IMR-90 (cell line): ENCODE measurements at regions not wholly inside any gene's neighbourhood (a gene's known extent, or its start where the extent isn't known, plus 50 kb on each side); places are given as distances from the start of the nearest gene placed in this dataset.
A peak's percentile ranks its signal among the peaks of the same experiment; 100 is the strongest.

Source experiments
- ATAC-seq: fragments of 200-7000 bp; cut with Tn5 transposase; 2 replicates; pipeline ENCODE4 v1.9.1; 2020; ENCODE audit warnings: low read depth, mild to moderate bottlenecking, moderate library complexity
- BruUV-seq: library from RNA; stranded (reverse); fragments of 400-500 nt; replicated peaks from 2 replicates; lab custom pipeline; 2021; lab: Mats Ljungman, UMichigan
- CTCF ChIA-PET: fragments of 300-600 bp; formaldehyde crosslinking; extraction: SDS; loops from one replicate; lab custom pipeline; 2021; ENCODE audit warnings: antibody characterized with exemption; lab: Yijun Ruan, JAX
- POLR2A ChIA-PET: fragments of 300-600 bp; sonication (Branson Sonifier 250); formaldehyde crosslinking; loops from one replicate; lab custom pipeline; 2022; ENCODE audit warnings: antibody characterized with exemption; ENCODE audit not compliant: unreplicated experiment; lab: Charles Lee
- DNase-seq: peaks from one replicate; pipeline ENCODE4 v3.0.0; 2013
- H2AFZ ChIP-seq: replicated peaks from 2 replicates; pipeline ENCODE3; 2013; ENCODE audit warnings: low read length, mild to moderate bottlenecking; ENCODE audit not compliant: poor library complexity
- H2AK5ac ChIP-seq: 2 replicates; pipeline ENCODE4 v1.6.1; 2013; ENCODE audit warnings: low read depth, low read length, inconsistent platforms
- H2AK9ac ChIP-seq: replicated peaks from 2 replicates; pipeline ENCODE3; 2013; ENCODE audit warnings: mild to moderate bottlenecking, low read depth, low read length, moderate library complexity; ENCODE audit not compliant: poor library complexity
- H2BK120ac ChIP-seq: 2 replicates; pipeline ENCODE4 v1.6.1; 2013; ENCODE audit warnings: low read depth, low read length, inconsistent platforms
- H2BK15ac ChIP-seq: 3 replicates; pipeline ENCODE4 v1.6.1; 2013; ENCODE audit warnings: low read depth, low read length, inconsistent platforms
- H2BK20ac ChIP-seq: 2 replicates; pipeline ENCODE4 v1.6.1; 2013; ENCODE audit warnings: low read depth, mild to moderate bottlenecking, inconsistent platforms, low read length, moderate library complexity
- H2BK5ac ChIP-seq: 2 replicates; pipeline ENCODE4 v1.6.1; 2013; ENCODE audit warnings: mild to moderate bottlenecking, low read depth, low read length, inconsistent platforms; ENCODE audit not compliant: poor library complexity, severe bottlenecking
- H3K14ac ChIP-seq: replicated peaks from 2 replicates; pipeline ENCODE4 v1.6.1; 2013; ENCODE audit warnings: low read depth, low read length, inconsistent platforms
- H3K18ac ChIP-seq: 2 replicates; pipeline ENCODE4 v1.6.1; 2013; ENCODE audit warnings: low read depth, low read length, control low read depth
- H3K23ac ChIP-seq: 2 replicates; pipeline ENCODE4 v1.6.1; 2013; ENCODE audit warnings: low read depth, low read length, inconsistent platforms
- H3K27ac ChIP-seq: 2 replicates; pipeline ENCODE4 v1.5.1; 2013; ENCODE audit warnings: mild to moderate bottlenecking, control low read depth, low read length; ENCODE audit not compliant: insufficient read depth
- H3K27me3 ChIP-seq: 2 replicates; pipeline ENCODE4 v1.6.1; 2013; ENCODE audit warnings: low read length; ENCODE audit not compliant: control insufficient read depth, insufficient read depth
- H3K36me3 ChIP-seq: 2 replicates; pipeline ENCODE4 v1.6.1; 2013; ENCODE audit warnings: low read length, mixed read lengths; ENCODE audit not compliant: control insufficient read depth, insufficient read depth
- H3K4ac ChIP-seq: 2 replicates; pipeline ENCODE4 v1.6.1; 2013; ENCODE audit warnings: low read depth, low read length, inconsistent platforms
- H3K4me1 ChIP-seq: 2 replicates; pipeline ENCODE4 v1.6.1; 2013; ENCODE audit warnings: low read length, mixed read lengths; ENCODE audit not compliant: control insufficient read depth, insufficient read depth
- H3K4me2 ChIP-seq: 2 replicates; pipeline ENCODE4 v1.6.1; 2013; ENCODE audit warnings: low read depth, mild to moderate bottlenecking, control low read depth, low read length, moderate library complexity
- H3K4me3 ChIP-seq: 2 replicates; pipeline ENCODE4 v1.5.1; 2013; ENCODE audit warnings: low read depth, mild to moderate bottlenecking, control low read depth, low read length, moderate library complexity; ENCODE audit not compliant: insufficient read depth
- H3K56ac ChIP-seq: 2 replicates; pipeline ENCODE4 v1.6.1; 2013; ENCODE audit warnings: low read length, inconsistent platforms; ENCODE audit not compliant: insufficient read depth; ENCODE audit errors: extremely low read depth
- H3K79me1 ChIP-seq, 2 experiments: 2 replicates each; pipeline ENCODE4 v1.6.1; 2013; ENCODE audit warnings: low read length in 2 of 2, inconsistent platforms in 1 of 2, low read depth in 1 of 2
- H3K9ac ChIP-seq: 2 replicates; pipeline ENCODE4 v1.6.1; 2013; ENCODE audit warnings: low read depth, low read length, control low read depth
- H3K9me1 ChIP-seq: 2 replicates; pipeline ENCODE4 v1.6.1; 2013; ENCODE audit warnings: low read length, inconsistent platforms; ENCODE audit not compliant: insufficient read depth
- H3K9me3 ChIP-seq: 2 replicates; pipeline ENCODE4 v1.6.1; 2013; ENCODE audit warnings: low read length; ENCODE audit not compliant: control insufficient read depth, insufficient read depth
- H4K20me1 ChIP-seq: 2 replicates; pipeline ENCODE4 v1.6.1; 2013; ENCODE audit warnings: low read length, inconsistent platforms; ENCODE audit not compliant: insufficient read depth
- H4K5ac ChIP-seq: 2 replicates; pipeline ENCODE4 v1.6.1; 2013; ENCODE audit warnings: mild to moderate bottlenecking, low read depth, low read length, control low read depth
- H4K8ac ChIP-seq, 2 experiments: 2 replicates each; pipeline ENCODE4 v1.6.1; 2013; ENCODE audit warnings: low read depth in 2 of 2, low read length in 2 of 2, control low read depth in 1 of 2, inconsistent platforms in 1 of 2
- H4K91ac ChIP-seq: 2 replicates; pipeline ENCODE4 v1.6.1; 2013; ENCODE audit warnings: low read depth, low read length, inconsistent platforms; ENCODE audit not compliant: insufficient read depth
- BHLHE40 ChIP-seq: fragments of 150-350 bp; IDR thresholded peaks from 2 replicates; pipeline ENCODE4 v1.6.1; 2016; ENCODE audit warnings: mild to moderate bottlenecking, low read depth, low read length
- CHD1 ChIP-seq: IDR thresholded peaks from 2 replicates; pipeline ENCODE4 v1.6.1; 2012; ENCODE audit warnings: low read depth, low read length, improper control_type of control experiment
- FOS ChIP-seq: fragments of 150-350 bp; IDR thresholded peaks from 2 replicates; pipeline ENCODE4 v1.6.1; 2016; ENCODE audit warnings: low read depth, low read length
- MAFK ChIP-seq: IDR thresholded peaks from 2 replicates; pipeline ENCODE4 v1.6.1; 2012; ENCODE audit warnings: low read depth, low read length, improper control_type of control experiment
- MAZ ChIP-seq: IDR thresholded peaks from 2 replicates; pipeline ENCODE4 v1.6.1; 2012; ENCODE audit warnings: low read depth, mild to moderate bottlenecking, low read length, improper control_type of control experiment, moderate library complexity, borderline replicate concordance
- MXI1 ChIP-seq: IDR thresholded peaks from 2 replicates; pipeline ENCODE4 v1.6.1; 2012; ENCODE audit warnings: low read depth, mild to moderate bottlenecking, low read length, moderate library complexity, borderline replicate concordance
- NFE2L2 ChIP-seq: fragments of 150-350 bp; IDR thresholded peaks from 2 replicates; pipeline ENCODE4 v1.6.1; 2016; ENCODE audit warnings: low read depth, mild to moderate bottlenecking, low read length
- POLR2A ChIP-seq: IDR thresholded peaks from 2 replicates; pipeline ENCODE4 v1.6.1; 2012; ENCODE audit warnings: mild to moderate bottlenecking, low read depth, low read length
- RAD21 ChIP-seq: IDR thresholded peaks from 2 replicates; pipeline ENCODE4 v1.6.1; 2012; ENCODE audit warnings: low read length, improper control_type of control experiment
- RCOR1 ChIP-seq: IDR thresholded peaks from 2 replicates; pipeline ENCODE4 v1.6.1; 2012; ENCODE audit warnings: mild to moderate bottlenecking, low read length, improper control_type of control experiment; ENCODE audit not compliant: insufficient replicate concordance
- RFX5 ChIP-seq: IDR thresholded peaks from 2 replicates; pipeline ENCODE4 v1.8.0; 2012; ENCODE audit warnings: low read depth, mild to moderate bottlenecking, low read length, moderate library complexity
- SMC3 ChIP-seq: fragments of 150-350 bp; IDR thresholded peaks from 2 replicates; pipeline ENCODE4 v1.6.1; 2016; ENCODE audit warnings: low read depth, mild to moderate bottlenecking, antibody characterized with exemption, low read length, moderate library complexity
- USF2 ChIP-seq: fragments of 150-350 bp; IDR thresholded peaks from 2 replicates; pipeline ENCODE4 v1.6.1; 2017; ENCODE audit warnings: mild to moderate bottlenecking, antibody characterized with exemption, low read length, low read depth
- WGBS, 2 experiments: methylation state at CpG; one replicate each; pipeline versions ENCODE4 v1.1.5 to v1.1.7; 2013; ENCODE audit warnings: missing lambda C conversion rate in 2 of 2; ENCODE audit not compliant: insufficient read length in 1 of 2; ENCODE audit errors: extremely low coverage in 2 of 2; 5-methylcytosine and 5-hydroxymethylcytosine counted together
- dilution Hi-C: fragments of 300-500 bp; cut with HindIII; formaldehyde crosslinking; loops from one replicate; pipeline ENCODE4 v1.14.3; 2018; ENCODE audit warnings: low sequenced_read_pairs; ENCODE audit not compliant: unreplicated experiment
- in situ Hi-C: fragments of 300-500 bp; cut with MboI; formaldehyde crosslinking; loops from 3 replicates; pipeline ENCODE4 v1.14.3; 2019; ENCODE audit warnings: low sequenced_read_pairs, inconsistent platforms, mixed read lengths
- intact Hi-C: fragments of 100-400 bp; cut with micrococcal nuclease; formaldehyde crosslinking; loops from 2 replicates; pipeline ENCODE4 v1.10.0; 2022

GRCh38 chr11:69890476-69890875 is 71.3 kb upstream of the FGF3 start:
- POLR2A ChIA-PET: no interaction called here
- dilution Hi-C loops: no loop called here
- Histone ChIP-seq H3K56ac (no peak overlapping the region), H2BK15ac (no peak overlapping the region; the same call in 2 of the 3 replicates), H2AFZ (no peak overlapping the region), H3K9ac (no peak overlapping the region), H3K23ac (no peak overlapping the region), H3K9me3 (no peaks in the 10 kb centered on the region), H2AK9ac (no peak overlapping the region), H3K14ac (no peak overlapping the region), H3K27me3 (peaks cover 11% of the 10 kb centered on the region; the same call in 1 of the 2 replicates), H3K4ac (no peak overlapping the region), H2BK120ac (peak overlapping the region; percentile 16; the same call in 1 of the 2 replicates), H3K27ac (no peak overlapping the region), H3K4me2 (no peak overlapping the region), H3K9me1 (peaks cover 14% of the 10 kb centered on the region), H2BK5ac (no peak overlapping the region), H4K8ac (no peak overlapping the region), H3K18ac (no peak overlapping the region), H3K4me1 (peaks cover 14% of the 10 kb centered on the region), H4K91ac (no peak overlapping the region), H3K36me3 (no peaks in the 10 kb centered on the region), H4K20me1 (no peaks in the 10 kb centered on the region), H3K79me1 (no peaks in the 10 kb centered on the region), H3K4me3 (no peak overlapping the region), H4K5ac (no peak overlapping the region), H2BK20ac (no peak overlapping the region), H2AK5ac (peak overlapping the region; percentile 7; the same call in 1 of the 2 replicates)
- 100% methylated on average over 2 of the region's 6 CpGs; no CpG with 5 or more reads in 1 of the 2 experiments for WGBS, 2 experiments
- CTCF ChIA-PET: interaction anchor here (1.6 kb wide), 1 partner anchor 19 kb away, joined by 4 read pairs; no protein-coding TSS in a partner anchor
- no peak for DNase-seq
- BruUV-seq: no TSS peak
- ATAC-seq: no peak
- TF ChIP-seq USF2: no peak
- no peak for TF ChIP-seq BHLHE40
- TF ChIP-seq CHD1: no peak
- TF ChIP-seq FOS: no peak
- TF ChIP-seq RAD21: no peak
- no peak for TF ChIP-seq POLR2A
- TF ChIP-seq NFE2L2: no peak
- TF ChIP-seq SMC3: no peak
- no peak for TF ChIP-seq MAZ
- no peak for TF ChIP-seq RFX5
- no peak for TF ChIP-seq RCOR1
- TF ChIP-seq MAFK: no peak
- TF ChIP-seq MXI1: no peak
- intact Hi-C loops: no loop called here
- in situ Hi-C loops: loop anchor here (5.0 kb wide), 1 partner anchor 203 kb away; no protein-coding TSS in a partner anchor
